MM.1S (cell line): ENCODE measurements at regions not wholly inside any gene's neighbourhood (a gene's known extent, or its start where the extent isn't known, plus 50 kb on each side); places are given as distances from the start of the nearest gene placed in this dataset.

Experiments
- DNase-seq: peaks from one replicate; pipeline ENCODE4 v3.0.0-alpha.2; 2015
- H2AFZ ChIP-seq: fragments of 300-600 bp; sonication (generic); 2 replicates; pipeline ENCODE4 v1.6.0; 2016; ENCODE audit warnings: antibody characterized with exemption, low read length
- H3F3A ChIP-seq: fragments of 300-600 bp; sonication (generic); 2 replicates; pipeline ENCODE4 v1.6.1; 2016; ENCODE audit warnings: mild to moderate bottlenecking, antibody characterized with exemption, low read length, moderate library complexity, mixed read lengths; ENCODE audit not compliant: insufficient read depth
- H3K27ac ChIP-seq: fragments of 300-600 bp; sonication (generic); 2 replicates; pipeline ENCODE4 v1.5.1; 2016; ENCODE audit warnings: mild to moderate bottlenecking, low read length
- H3K27me3 ChIP-seq: fragments of 300-600 bp; sonication (generic); replicated peaks from 2 replicates; pipeline ENCODE4 v1.6.0; 2016; ENCODE audit warnings: low read length; ENCODE audit not compliant: insufficient read depth
- H3K36me3 ChIP-seq: fragments of 300-600 bp; sonication (generic); replicated peaks from 2 replicates; pipeline ENCODE4 v1.6.1; 2016; ENCODE audit warnings: mild to moderate bottlenecking, low read length, mixed read lengths; ENCODE audit not compliant: insufficient read depth
- H3K4me1 ChIP-seq: fragments of 300-600 bp; sonication (generic); 2 replicates; pipeline ENCODE4 v1.6.1; 2016; ENCODE audit warnings: low read length, mixed read lengths
- H3K4me2 ChIP-seq: fragments of 300-600 bp; sonication (generic); 2 replicates; pipeline ENCODE4 v1.6.0; 2016; ENCODE audit warnings: low read depth, low read length
- H3K4me3 ChIP-seq: fragments of 300-600 bp; sonication (generic); 2 replicates; pipeline ENCODE4 v1.5.1; 2016; ENCODE audit warnings: low read length, mixed read lengths
- H3K79me2 ChIP-seq: fragments of 300-600 bp; sonication (generic); 2 replicates; pipeline ENCODE4 v1.6.1; 2016; ENCODE audit warnings: mixed run types, low read length, mixed read lengths
- H3K9ac ChIP-seq: fragments of 300-600 bp; sonication (generic); 2 replicates; pipeline ENCODE4 v1.6.1; 2016; ENCODE audit warnings: low read length, mixed read lengths
- H3K9me2 ChIP-seq: fragments of 300-600 bp; sonication (generic); replicated peaks from 2 replicates; pipeline ENCODE4 v1.6.1; 2016; ENCODE audit warnings: mild to moderate bottlenecking, low read length, mixed read lengths; ENCODE audit not compliant: insufficient read depth
- H3K9me3 ChIP-seq: fragments of 300-600 bp; sonication (generic); replicated peaks from 2 replicates; pipeline ENCODE4 v1.6.1; 2016; ENCODE audit warnings: mild to moderate bottlenecking, low read length, mixed read lengths; ENCODE audit not compliant: insufficient read depth
- H4K20me1 ChIP-seq: fragments of 300-600 bp; sonication (generic); 2 replicates; pipeline ENCODE4 v1.6.1; 2016; ENCODE audit warnings: mild to moderate bottlenecking, low read length, moderate library complexity, mixed read lengths; ENCODE audit not compliant: insufficient read depth
- EZH2 ChIP-seq: fragments of 300-600 bp; sonication (generic); optimal IDR thresholded peaks from 2 replicates; pipeline ENCODE3; 2017; ENCODE audit warnings: low read depth, mild to moderate bottlenecking, antibody characterized with exemption, low read length, mixed read lengths
- EZH2phosphoT487 ChIP-seq: fragments of 300-600 bp; sonication (generic); IDR thresholded peaks from 2 replicates; pipeline ENCODE4 v1.6.1; 2018; ENCODE audit warnings: antibody characterized with exemption, low read length
- TF ChIP-seq, protein P1 (sequence below): fragments of 300-600 bp; sonication (generic); IDR thresholded peaks from 2 replicates; pipeline ENCODE4 v1.5.1; 2016; ENCODE audit warnings: antibody characterized with exemption, low read length, mixed read lengths

DNA sequence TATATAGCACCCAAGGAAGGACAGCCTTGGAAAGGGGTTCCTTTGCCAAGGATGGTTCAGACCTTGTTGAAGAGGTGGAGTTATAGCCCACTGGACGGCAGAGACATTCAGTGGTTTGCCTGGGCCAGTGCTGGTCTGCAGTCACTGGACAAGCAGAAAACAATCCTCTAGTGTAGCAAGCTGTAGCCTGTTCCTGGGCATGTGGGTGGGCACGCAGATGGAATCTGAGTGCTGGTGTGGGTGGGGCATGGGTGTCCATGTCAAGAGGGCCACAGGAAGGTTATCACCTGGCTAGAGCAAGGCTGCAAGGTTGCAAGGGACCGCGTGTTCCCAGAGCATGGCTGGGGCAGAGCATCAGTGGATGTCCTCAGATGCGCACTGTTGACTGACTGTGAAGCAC, 244.7 kb downstream of the PTPRU start:
- Histone ChIP-seq H3K9me2 (no peaks in the 10 kb centered on the region), H3K27me3 (peaks cover 52% of the 10 kb centered on the region), H3K79me2 (no peaks in the 10 kb centered on the region), H3K27ac (no peak overlapping the region), H2AFZ (no peak overlapping the region), H3K36me3 (no peaks in the 10 kb centered on the region), H3K4me3 (no peak overlapping the region), H3F3A (no peaks in the 10 kb centered on the region), H3K9me3 (no peaks in the 10 kb centered on the region), H3K9ac (no peak overlapping the region), H3K4me1 (no peaks in the 10 kb centered on the region), H3K4me2 (no peak overlapping the region), H4K20me1 (no peaks in the 10 kb centered on the region)
- TF ChIP-seq, protein P1, sequence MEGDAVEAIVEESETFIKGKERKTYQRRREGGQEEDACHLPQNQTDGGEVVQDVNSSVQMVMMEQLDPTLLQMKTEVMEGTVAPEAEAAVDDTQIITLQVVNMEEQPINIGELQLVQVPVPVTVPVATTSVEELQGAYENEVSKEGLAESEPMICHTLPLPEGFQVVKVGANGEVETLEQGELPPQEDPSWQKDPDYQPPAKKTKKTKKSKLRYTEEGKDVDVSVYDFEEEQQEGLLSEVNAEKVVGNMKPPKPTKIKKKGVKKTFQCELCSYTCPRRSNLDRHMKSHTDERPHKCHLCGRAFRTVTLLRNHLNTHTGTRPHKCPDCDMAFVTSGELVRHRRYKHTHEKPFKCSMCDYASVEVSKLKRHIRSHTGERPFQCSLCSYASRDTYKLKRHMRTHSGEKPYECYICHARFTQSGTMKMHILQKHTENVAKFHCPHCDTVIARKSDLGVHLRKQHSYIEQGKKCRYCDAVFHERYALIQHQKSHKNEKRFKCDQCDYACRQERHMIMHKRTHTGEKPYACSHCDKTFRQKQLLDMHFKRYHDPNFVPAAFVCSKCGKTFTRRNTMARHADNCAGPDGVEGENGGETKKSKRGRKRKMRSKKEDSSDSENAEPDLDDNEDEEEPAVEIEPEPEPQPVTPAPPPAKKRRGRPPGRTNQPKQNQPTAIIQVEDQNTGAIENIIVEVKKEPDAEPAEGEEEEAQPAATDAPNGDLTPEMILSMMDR, result no peak
- no peak for TF ChIP-seq EZH2phosphoT487
- TF ChIP-seq EZH2, result no peak
- DNase-seq, result no peak

DNA sequence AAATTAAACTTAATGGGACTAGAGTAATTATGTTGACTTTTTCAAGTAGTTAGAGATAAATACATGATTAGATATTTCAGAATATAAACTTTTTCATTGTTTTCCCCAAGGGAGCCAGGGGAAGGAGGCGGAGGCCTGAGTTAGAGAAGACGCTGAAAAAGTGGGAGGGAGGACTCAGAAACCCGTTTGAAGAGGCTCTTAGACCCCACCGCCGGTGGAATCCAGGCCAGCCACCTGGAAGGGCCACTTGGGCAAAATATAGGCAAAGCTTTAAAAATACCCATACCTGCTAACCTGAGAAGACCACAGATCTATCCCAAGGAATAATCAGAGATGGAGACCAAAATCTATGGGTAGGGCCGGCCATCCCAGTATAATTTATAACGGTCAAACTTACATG, 242.6 kb downstream of the PTPRU start:
- Histone ChIP-seq H3K36me3 (no peaks in the 10 kb centered on the region), H4K20me1 (no peaks in the 10 kb centered on the region), H3K9ac (no peak overlapping the region), H3K27ac (no peak overlapping the region), H3K4me2 (no peak overlapping the region), H3K27me3 (peaks cover 65% of the 10 kb centered on the region), H3F3A (no peaks in the 10 kb centered on the region), H3K9me2 (no peaks in the 10 kb centered on the region), H3K79me2 (no peaks in the 10 kb centered on the region), H2AFZ (no peak overlapping the region), H3K4me1 (no peaks in the 10 kb centered on the region), H3K4me3 (no peak overlapping the region), H3K9me3 (no peaks in the 10 kb centered on the region)
- no peak for DNase-seq
- TF ChIP-seq, protein P1, result no peak
- TF ChIP-seq EZH2 (no peak), EZH2phosphoT487 (no peak)

DNA sequence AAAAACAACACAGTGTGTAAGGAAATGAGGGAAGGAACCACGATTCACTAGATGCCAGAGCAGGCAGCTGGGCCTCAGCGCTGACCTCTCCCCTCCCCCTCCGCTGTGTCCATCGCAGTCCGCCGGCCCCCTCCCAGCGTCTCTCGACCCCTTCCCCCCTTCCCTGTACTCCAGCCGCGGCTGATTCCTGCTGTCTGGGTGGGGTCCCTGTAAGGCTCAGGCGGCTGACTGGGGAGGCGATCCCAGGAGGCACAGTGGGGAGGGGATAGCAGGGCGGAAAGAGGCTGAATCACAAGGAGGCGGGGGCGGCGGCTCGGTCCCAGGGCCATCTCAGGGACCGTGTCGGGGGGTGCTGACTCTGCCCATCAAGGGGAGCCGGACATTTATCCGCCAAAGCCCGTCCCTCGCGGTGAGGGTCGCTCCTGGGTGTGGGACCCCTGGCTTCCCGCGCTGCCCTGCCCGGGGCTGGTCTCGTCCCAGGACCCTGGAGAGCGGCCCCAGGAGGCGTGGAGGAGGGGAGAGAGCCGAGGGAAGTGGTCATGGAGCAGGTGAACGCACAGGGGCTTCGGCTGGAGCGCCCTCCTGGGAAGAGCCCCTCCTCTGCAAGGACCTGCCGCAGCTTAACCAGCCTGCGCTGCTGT, 241.9 kb downstream of the PTPRU start:
- TF ChIP-seq, protein P1, result no peak
- TF ChIP-seq EZH2phosphoT487 (no peak), EZH2 (no peak)
- H3K9me2 ChIP-seq, result no peaks in the 10 kb centered on the region
- H3K79me2 ChIP-seq, result no peaks in the 10 kb centered on the region
- H3K36me3 ChIP-seq, result no peaks in the 10 kb centered on the region
- H3K9me3 ChIP-seq, result no peaks in the 10 kb centered on the region
- no peaks in the 10 kb centered on the region for H3F3A ChIP-seq
- no peak overlapping the region for H3K9ac ChIP-seq
- H3K4me3 ChIP-seq, result no peak overlapping the region
- no peaks in the 10 kb centered on the region for H4K20me1 ChIP-seq
- no peak overlapping the region for H3K27ac ChIP-seq
- H2AFZ ChIP-seq, result no peak overlapping the region
- H3K4me1 ChIP-seq, result no peaks in the 10 kb centered on the region
- no peak overlapping the region for H3K4me2 ChIP-seq
- no peak for DNase-seq
- peaks cover 69% of the 10 kb centered on the region for H3K27me3 ChIP-seq
